Uterus (tissue), 2 donors: ENCODE measurements at regions not wholly inside any gene's neighbourhood (a gene's known extent, or its start where the extent isn't known, plus 50 kb on each side); places are given as distances from the start of the nearest gene placed in this dataset.
"Not testable (repeated sequence)": the region's sequence is repeated elsewhere in the genome, so short reads cannot be mapped to it uniquely, and the experiment has no call there.

ENCODE experiments used
- POLR2A ChIP-seq, 2 donors: fragments of 450-650 bp; IDR thresholded peaks; one replicate each; pipeline ENCODE4 v1.6.1; 2016; ENCODE audit warnings: antibody characterized with exemption in 2 of 2, mild to moderate bottlenecking in 1 of 2, moderate library complexity in 1 of 2
- TF ChIP-seq, protein P1 (sequence below), 4 experiments: fragments of 200-600 bp in 2 of 4; fragments of 450-650 bp in 2 of 4; sonication (generic) in 2 of 4; IDR thresholded peaks; one replicate each; pipeline ENCODE4 v1.5.1; 2016 to 2019; ENCODE audit warnings: antibody characterized with exemption in 4 of 4, mild to moderate bottlenecking in 2 of 4, moderate library complexity in 1 of 4

DNA sequence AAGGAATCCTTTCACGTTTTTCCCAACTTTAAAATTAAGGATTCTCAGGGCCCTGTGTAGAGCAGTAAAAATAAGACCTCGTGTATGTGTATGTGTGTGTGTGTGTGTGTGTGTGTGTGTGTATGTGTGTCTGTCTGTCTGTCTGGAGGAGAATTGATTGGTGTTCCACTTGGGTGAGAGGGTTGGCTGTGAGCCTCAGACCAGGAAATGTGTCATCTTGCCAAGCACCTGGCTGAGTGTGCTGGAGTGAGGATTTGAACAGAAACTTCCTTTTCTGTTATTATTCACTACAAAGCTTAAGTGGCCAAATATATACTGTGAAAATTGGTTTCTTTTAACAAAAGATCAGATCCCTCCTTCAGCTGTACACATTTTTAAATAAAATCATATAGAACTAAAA lies 103.6 kb upstream of the NUDT6 start:
- not testable (repeated sequence) for TF ChIP-seq POLR2A (IDR thresholded peaks at IDR 0.05)
- TF ChIP-seq, protein P1, sequence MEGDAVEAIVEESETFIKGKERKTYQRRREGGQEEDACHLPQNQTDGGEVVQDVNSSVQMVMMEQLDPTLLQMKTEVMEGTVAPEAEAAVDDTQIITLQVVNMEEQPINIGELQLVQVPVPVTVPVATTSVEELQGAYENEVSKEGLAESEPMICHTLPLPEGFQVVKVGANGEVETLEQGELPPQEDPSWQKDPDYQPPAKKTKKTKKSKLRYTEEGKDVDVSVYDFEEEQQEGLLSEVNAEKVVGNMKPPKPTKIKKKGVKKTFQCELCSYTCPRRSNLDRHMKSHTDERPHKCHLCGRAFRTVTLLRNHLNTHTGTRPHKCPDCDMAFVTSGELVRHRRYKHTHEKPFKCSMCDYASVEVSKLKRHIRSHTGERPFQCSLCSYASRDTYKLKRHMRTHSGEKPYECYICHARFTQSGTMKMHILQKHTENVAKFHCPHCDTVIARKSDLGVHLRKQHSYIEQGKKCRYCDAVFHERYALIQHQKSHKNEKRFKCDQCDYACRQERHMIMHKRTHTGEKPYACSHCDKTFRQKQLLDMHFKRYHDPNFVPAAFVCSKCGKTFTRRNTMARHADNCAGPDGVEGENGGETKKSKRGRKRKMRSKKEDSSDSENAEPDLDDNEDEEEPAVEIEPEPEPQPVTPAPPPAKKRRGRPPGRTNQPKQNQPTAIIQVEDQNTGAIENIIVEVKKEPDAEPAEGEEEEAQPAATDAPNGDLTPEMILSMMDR (IDR thresholded peaks at IDR 0.05) = not testable (repeated sequence)
